ENCODE measurements at regions not wholly inside any gene's neighbourhood (a gene's known extent, or its start where the extent isn't known, plus 50 kb on each side); places are given as distances from the start of the nearest gene placed in this dataset.

GRCh38 chr12:24500831-24501230 lies 448.1 kb downstream of the BCAT1 start:
- no peak for DNase-seq

GRCh38 chr12:24500421-24500820 lies 448.5 kb downstream of the BCAT1 start:
- no peak for DNase-seq

DNA sequence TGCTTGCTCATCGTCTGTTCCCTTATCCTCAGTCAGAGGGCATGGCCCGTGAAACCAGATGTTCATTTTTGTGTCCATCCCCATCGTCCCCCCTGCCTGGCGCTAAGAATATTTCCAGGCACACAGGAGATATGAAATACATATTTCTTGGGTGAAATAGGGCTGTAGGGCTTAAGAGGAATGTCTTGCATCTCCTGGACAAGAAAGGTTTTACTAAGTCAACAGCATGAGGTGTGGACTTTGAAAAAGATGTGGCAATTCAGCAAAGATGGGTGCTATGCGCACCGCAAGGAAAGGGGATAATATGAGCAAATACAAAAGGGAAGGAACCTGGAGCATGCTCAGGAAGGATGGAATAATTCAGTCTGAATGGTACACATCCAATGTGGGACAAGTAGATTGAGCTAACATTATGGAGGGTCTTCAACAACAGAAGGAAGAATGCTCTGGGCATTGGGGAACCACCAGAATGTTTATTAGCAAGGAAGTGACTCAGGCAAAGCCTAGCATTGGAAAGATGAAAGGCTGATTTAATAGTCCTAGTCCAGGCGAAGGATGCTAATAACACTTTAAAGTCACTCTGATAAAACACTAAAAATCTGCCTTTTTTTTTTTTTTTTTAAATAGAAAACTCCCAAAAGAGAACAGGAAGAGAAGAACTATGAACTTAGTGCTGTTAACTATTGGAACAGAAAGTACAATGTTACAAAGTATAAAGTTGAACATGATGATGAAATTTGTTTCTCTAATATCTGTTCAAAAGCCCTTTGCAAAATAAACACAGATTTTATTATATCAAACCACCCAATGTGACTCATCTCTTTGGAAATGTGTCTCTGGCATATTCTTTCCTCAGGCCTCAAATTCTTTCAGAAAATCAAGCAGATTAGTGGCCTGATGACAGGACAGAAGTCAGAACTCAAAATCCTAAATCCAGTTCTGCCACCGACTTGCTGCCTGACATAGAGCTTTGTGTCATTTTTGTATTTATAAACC lies 449.5 kb downstream of the BCAT1 start:
- no peak for DNase-seq

GRCh38 chr12:24496755-24497154 lies 452.1 kb downstream of the BCAT1 start:
- DNase-seq: no peak

DNA sequence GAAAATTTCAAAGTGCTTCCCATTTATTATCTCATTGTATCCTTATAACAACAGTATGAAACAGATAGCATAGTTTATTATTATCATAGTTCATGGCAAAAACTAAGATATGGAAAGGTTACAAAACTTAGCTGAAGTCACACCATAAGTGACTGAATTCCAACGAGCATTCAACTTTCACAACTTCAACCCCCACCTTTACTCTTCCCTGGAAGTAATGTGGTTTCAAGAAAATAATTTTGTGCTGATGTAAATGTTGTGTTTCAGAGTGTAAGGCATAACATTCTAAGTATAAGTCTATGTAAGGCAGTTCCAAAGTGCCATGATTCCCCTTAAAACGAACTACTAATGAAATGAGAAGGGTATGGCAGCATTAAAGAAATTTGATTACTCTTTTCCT lies 454.5 kb downstream of the BCAT1 start:
- DNase-seq: no peak

- no peak for DNase-seq
Measured at GRCh38 chr12:24491968-24492367, 456.9 kb downstream of the BCAT1 start.

DNA sequence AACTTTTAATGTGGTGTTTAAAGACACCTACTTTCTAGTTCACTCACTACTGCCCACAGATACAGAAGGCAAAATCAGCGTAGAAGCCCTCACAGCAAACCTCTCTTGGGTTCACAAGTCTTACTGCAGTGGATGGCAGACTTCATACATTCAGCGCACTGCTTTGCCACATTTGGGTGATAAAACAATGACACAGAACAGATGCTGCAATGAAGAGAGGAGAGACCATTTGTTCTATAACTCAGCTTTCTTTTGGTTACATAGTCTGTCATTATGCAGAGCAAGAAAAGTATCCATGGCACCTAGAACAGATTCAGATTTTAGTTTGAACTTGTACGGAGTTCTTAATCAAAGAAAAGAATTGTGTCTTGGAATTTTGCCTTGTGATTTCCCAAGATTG lies 459.0 kb downstream of the BCAT1 start:
- no peak for DNase-seq

DNA sequence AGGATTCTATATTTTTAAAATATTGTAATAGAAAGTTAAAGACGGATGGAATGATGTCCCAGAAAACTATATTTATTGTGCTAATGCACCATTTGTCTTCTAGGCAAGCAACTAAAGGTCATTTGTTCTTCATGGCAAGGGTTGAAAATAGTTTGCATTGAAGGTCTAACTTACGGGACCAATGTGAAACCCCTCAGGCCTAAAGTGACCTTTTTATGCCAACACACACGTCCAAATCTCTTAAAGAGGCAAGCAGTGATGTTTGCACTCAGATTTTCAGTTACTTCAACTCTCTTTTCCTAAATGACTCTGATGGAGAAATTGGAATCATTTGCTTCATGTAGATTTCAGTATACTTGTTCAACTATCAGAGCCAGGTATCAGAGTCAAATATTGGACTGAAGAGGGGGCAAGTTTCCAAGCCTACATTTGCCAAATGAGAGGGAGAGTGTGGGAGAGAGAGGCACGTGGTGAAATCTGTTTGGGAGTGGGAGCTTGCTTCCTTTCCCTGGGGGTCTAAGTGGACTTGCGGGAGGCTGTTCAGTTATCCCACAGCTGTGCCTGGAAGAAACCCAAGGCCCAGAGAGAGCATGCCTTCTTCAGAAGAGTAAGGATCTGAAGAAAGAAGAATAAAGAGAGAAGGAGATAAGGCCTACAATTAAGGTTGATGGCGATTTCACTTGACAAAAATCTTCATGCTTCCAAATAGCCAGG lies 459.8 kb downstream of the BCAT1 start:
- no peak for DNase-seq

DNA sequence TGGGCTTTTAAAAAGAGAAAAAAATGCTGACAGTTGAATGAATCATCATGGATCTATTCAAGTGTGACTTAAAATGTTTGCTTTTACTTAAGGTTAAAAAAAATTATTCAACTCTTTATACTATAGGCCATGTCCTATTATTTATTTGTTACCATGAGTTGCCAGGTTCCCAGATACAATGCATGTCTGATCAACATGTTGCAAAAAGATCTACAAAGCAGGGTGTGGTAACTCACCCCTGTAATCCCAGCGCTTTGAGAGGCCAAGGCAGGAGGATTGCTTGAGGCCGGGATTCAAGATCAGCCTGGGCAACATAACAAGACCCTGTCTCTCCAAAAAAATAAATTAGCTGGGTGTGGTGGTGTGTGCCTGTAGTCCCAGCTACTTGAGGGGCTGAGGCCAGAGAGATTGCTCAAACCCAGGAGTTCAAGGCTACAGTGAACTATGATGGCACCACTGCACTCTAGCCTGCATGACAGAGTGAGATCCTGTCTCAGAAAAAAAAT lies 460.8 kb downstream of the BCAT1 start:
- no peak for DNase-seq

DNA sequence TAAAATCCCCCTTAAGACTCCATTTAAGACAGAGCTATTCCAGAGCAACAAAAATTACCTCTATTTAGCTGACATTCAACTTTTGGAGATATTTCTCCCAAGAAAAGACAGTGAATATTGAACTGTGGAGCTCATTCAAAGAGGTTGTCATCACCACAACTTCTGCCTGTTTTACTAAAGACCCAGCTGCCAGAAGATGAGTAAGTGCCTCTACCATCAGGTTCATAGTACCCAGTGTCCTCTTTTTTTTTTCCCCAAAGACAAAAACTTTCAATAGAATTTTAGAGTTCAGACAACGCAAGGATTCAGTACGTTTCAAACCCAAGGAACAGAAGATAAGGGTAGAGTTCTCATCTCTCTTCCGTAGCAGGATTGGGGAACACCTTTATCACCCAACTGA lies 461.3 kb downstream of the BCAT1 start:
- DNase-seq: no peak

- no peak for DNase-seq
Measured at GRCh38 chr12:24483732-24484131, 465.2 kb downstream of the BCAT1 start.

DNA sequence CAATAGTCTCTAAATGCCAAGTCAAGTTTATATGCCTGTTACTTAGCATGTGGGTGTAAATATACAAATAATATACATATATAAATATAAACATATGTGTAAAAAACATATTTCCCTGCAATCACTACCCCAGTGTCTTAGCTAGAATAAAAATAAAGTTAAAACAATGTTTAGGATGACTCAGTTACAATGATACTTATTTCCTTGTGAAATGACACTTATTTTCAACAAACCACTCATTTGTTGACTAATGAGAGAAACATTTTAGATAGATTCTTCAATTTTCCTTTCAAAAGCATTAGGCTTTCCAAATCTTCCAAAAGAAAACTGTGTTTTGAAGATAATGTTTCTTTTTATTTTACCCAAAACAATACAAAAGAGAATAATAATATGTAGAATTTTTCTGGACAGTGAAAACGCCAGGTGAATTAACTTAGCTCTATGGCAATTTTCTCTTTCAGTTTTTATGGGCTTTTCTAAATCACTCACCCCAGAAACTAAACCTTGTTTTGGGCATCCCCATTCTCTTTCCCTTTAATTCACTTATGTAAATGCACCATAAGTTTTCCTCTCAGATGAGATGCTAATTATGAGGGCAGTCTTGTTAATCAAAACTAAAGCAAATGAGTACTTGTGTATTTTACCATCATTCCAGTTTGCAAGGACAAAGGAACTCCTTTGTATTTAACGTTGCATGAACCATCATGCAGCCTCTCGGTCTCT lies 465.9 kb downstream of the BCAT1 start:
- no peak for DNase-seq

DNA sequence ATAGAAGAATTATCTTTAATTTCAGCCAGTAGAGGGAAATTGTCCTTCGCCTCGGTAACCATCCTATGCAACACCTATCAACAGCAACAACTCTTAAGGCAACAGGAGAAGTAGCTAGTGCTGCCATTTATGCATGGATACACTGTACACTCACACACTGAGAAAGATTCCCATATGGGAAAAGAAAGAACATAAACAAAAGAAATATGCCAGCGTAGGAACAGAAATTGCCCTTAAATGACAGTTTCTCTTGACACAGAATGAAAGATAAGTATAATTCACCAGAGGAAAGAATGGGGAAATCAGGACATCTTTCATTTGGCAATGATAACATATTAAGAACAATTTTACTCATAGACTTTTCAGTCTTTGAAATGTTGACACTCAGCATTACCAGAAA lies 466.9 kb downstream of the BCAT1 start:
- no peak for DNase-seq

- DNase-seq: no peak
Measured at GRCh38 chr12:24480766-24481449, 468.0 kb downstream of the BCAT1 start.

DNA sequence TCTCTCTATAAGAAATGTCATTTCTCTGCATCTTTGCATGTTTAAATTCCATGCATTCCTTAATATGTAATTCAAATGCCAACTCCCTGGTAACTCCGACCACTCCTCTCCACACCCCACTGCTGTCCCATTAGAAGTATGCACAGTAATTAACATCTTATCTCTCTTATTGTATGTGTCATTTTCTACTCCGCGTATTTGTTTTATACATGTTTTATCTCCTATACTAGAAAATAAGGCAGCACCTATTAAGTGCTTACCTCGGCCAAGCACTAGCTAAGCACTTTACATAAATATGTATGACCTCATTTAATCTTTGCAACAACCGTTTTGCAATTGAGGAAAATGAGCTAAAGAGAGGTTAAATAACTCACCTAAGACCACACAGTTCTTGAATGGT lies 469.8 kb downstream of the BCAT1 start:
- no peak for DNase-seq

GRCh38 chr12:24478254-24478653 lies 470.6 kb downstream of the BCAT1 start:
- no peak for DNase-seq

DNA sequence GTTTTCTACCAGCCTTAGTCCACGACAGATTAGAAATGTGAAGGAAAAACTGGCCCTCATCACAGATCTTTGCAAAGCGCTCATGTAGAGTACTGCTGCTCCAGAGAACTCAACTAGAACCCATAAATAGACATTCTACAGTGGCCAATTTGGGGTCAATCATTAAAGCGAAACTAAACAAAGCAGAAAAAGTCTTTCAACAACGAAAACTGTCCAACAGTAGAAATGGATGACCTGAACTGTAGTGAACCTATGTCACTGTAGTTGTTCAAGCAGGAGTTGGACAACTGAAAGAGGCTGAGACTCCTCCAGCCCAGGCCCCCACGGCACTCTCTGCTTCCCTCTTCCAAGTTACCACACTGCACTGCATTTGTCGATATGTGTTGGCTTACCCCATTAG lies 472.6 kb downstream of the BCAT1 start:
- no peak for DNase-seq

- no peak for DNase-seq
Measured at GRCh38 chr12:24475337-24475736, 473.6 kb downstream of the BCAT1 start.

GRCh38 chr12:24473097-24473496 lies 475.8 kb downstream of the BCAT1 start:
- DNase-seq: no peak

DNA sequence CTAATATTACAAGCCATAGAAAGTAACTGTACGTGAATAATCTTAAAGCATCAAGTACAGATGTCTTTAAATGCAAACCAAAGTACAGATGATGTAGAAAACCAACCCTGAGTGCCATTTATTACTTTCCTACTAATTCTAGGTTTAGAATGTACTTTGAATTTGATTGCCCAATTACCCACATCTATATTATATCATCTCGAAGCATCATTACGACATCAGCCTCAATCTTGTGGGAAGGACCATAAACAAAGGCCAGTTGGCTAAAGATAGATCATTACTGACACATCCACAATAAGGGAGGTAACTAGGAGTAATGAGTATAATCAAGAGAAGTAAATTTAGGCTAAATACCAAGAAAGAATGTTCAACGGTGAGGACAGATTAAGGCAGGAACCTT lies 478.9 kb downstream of the BCAT1 start:
- no peak for DNase-seq

GRCh38 chr12:24469089-24469488 lies 479.8 kb downstream of the BCAT1 start:
- DNase-seq: no peak

GRCh38 chr12:24467226-24467625 lies 481.7 kb downstream of the BCAT1 start:
- no peak for DNase-seq

DNA sequence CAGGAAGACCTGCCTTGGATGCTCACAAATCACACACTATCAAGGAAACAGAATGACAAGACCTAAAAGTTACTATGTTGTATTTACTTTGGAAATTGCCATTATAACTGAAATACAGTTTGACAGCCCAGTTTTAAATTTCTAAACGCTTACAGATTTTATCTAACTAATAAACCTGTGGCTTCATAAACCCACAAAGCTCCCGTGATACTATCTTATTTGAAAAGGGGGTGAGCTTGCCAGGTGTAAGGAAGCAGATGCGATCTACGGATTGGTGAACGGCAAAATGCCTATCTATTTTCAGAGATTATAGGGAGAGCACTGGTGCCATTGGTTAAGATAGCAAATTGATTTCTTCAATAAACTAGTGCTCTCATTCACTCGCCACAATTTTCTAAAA lies 485.5 kb downstream of the BCAT1 start:
- DNase-seq: no peak
